GM12878 (cell line): ENCODE measurements at regions not wholly inside any gene's neighbourhood (a gene's known extent, or its start where the extent isn't known, plus 50 kb on each side); places are given as distances from the start of the nearest gene placed in this dataset.

Source experiments
- ATAC-seq: fragments of 200-7000 bp; cut with Tn5 transposase; 3 replicates; pipeline ENCODE4 v1.9.1; 2020; ENCODE audit warnings: mild to moderate bottlenecking, moderate library complexity
- BruUV-seq: library from RNA; stranded (reverse); fragments of 400-500 nt; replicated peaks from 2 replicates; lab custom pipeline; 2021; lab: Mats Ljungman, UMichigan
- CTCF ChIA-PET: fragments of 300-600 bp; sonication (Branson Sonifier 250); formaldehyde crosslinking; extraction: SDS; loops from one replicate; lab custom pipeline; 2021; ENCODE audit warnings: inconsistent platforms; lab: Yijun Ruan, JAX
- POLR2A ChIA-PET: fragments of 350-600 bp; formaldehyde crosslinking; extraction: SDS; loops from one replicate; lab custom pipeline; 2021; ENCODE audit warnings: inconsistent platforms; lab: Charles Lee
- RAD21 ChIA-PET: fragments of 300-600 bp; sonication (Branson Sonifier 250); formaldehyde crosslinking; loops from one replicate; lab custom pipeline; 2023; ENCODE audit warnings: antibody characterized with exemption; ENCODE audit not compliant: unreplicated experiment; lab: Charles Lee
- SMC1A ChIA-PET: fragments of 300-600 bp; sonication (Branson Sonifier 250); formaldehyde crosslinking; loops from one replicate; lab custom pipeline; 2023; ENCODE audit not compliant: unreplicated experiment, uncharacterized antibody; lab: Charles Lee
- DNase-seq: peaks from one replicate; pipeline ENCODE4 v3.0.0-alpha.2; 2011; ENCODE audit warnings: low read depth, low spot score
- FAIRE-seq: peaks from 3 replicates; lab custom pipeline; 2011; peaks lifted over from hg19 to GRCh38; lab: Jason Lieb, UNC
- H2AFZ ChIP-seq: 2 replicates; pipeline ENCODE4 v1.6.0; 2011; ENCODE audit warnings: low read depth, low read length, control low read depth; ENCODE audit not compliant: control insufficient read depth
- H3K27ac ChIP-seq: 2 replicates; pipeline ENCODE4 v1.5.1; 2011; ENCODE audit warnings: control low read depth; ENCODE audit not compliant: control insufficient read depth, insufficient read depth
- H3K27me3 ChIP-seq, 2 experiments: replicated peaks in 1 of 2; 2 replicates each; pipeline versions ENCODE4 v1.6.0 to v1.6.1; 2011; ENCODE audit warnings: low read length in 1 of 2; ENCODE audit not compliant: control insufficient read depth in 2 of 2, insufficient read depth in 2 of 2
- H3K36me3 ChIP-seq, 2 experiments: 2 replicates each; pipeline ENCODE4 v1.5.1; 2011; ENCODE audit warnings: low read length in 1 of 2; ENCODE audit not compliant: control insufficient read depth in 2 of 2, insufficient read depth in 2 of 2
- H3K4me1 ChIP-seq: 2 replicates; pipeline ENCODE4 v1.6.1; 2011; ENCODE audit warnings: mild to moderate bottlenecking, low read length, moderate library complexity, mixed read lengths; ENCODE audit not compliant: control insufficient read depth, insufficient read depth
- H3K4me2 ChIP-seq: 2 replicates; pipeline ENCODE4 v1.6.0; 2011; ENCODE audit warnings: control low read depth; ENCODE audit not compliant: control insufficient read depth, insufficient read depth
- H3K4me3 ChIP-seq: fragments of 200-600 bp; sonication (generic); 2 replicates; pipeline ENCODE4 v1.5.1; 2016
- H3K79me2 ChIP-seq: 2 replicates; pipeline ENCODE4 v1.6.0; 2011; ENCODE audit warnings: low read length; ENCODE audit not compliant: control insufficient read depth, insufficient read depth
- H3K9ac ChIP-seq: 2 replicates; pipeline ENCODE4 v1.8.0; 2011; ENCODE audit warnings: low read length, control low read depth, mixed read lengths; ENCODE audit not compliant: control insufficient read depth, insufficient read depth
- H3K9me3 ChIP-seq: replicated peaks from 3 replicates; pipeline ENCODE4 v1.5.1; 2011; ENCODE audit warnings: mild to moderate bottlenecking, low read length; ENCODE audit not compliant: control insufficient read depth, insufficient read depth
- H4K20me1 ChIP-seq: 2 replicates; pipeline ENCODE4 v1.6.0; 2011; ENCODE audit not compliant: control insufficient read depth, insufficient read depth
- CBFB ChIP-seq: IDR thresholded peaks from 2 replicates; pipeline ENCODE4 v1.6.1; 2016; ENCODE audit warnings: antibody characterized with exemption, low read depth
- CBX5 ChIP-seq: sonication (generic); IDR thresholded peaks from 2 replicates; pipeline ENCODE4 v1.6.1; 2016; ENCODE audit warnings: low read depth, moderate library complexity, mild to moderate bottlenecking, inconsistent platforms
- ETV6 ChIP-seq, 2 experiments: fragments of 450-650 bp in 1 of 2; IDR thresholded peaks in 1 of 2; conservative IDR thresholded peaks in 1 of 2; 2 replicates each; pipeline ENCODE4 v1.6.1; 2014; ENCODE audit warnings: antibody characterized with exemption in 1 of 2, borderline replicate concordance in 1 of 2, low read depth in 1 of 2, mild to moderate bottlenecking in 1 of 2, moderate library complexity in 1 of 2
- HDGF ChIP-seq: fragments of 450-650 bp; IDR thresholded peaks from 2 replicates; pipeline ENCODE4 v1.6.1; 2016; ENCODE audit warnings: antibody characterized with exemption
- IKZF2 ChIP-seq, 2 experiments: fragments of 450-650 bp; IDR thresholded peaks; 2 replicates each; pipeline ENCODE4 v1.6.1; 2017; ENCODE audit warnings: mild to moderate bottlenecking in 2 of 2, moderate library complexity in 2 of 2
- KDM1A ChIP-seq: fragments of 200-600 bp; sonication (generic); IDR thresholded peaks from 2 replicates; pipeline ENCODE4 v1.6.1; 2016; ENCODE audit warnings: borderline replicate concordance
- MYB ChIP-seq: fragments of 150-350 bp; IDR thresholded peaks from 2 replicates; pipeline ENCODE4 v1.6.1; 2014; ENCODE audit warnings: mild to moderate bottlenecking, low read depth, low read length, borderline replicate concordance
- NFXL1 ChIP-seq: fragments of 450-650 bp; IDR thresholded peaks from 2 replicates; pipeline ENCODE4 v1.6.1; 2017; ENCODE audit warnings: antibody characterized with exemption, mild to moderate bottlenecking, borderline replicate concordance
- POLR2AphosphoS2 ChIP-seq: IDR thresholded peaks from 2 replicates; pipeline ENCODE4 v1.6.1; 2011; ENCODE audit warnings: low read depth, mild to moderate bottlenecking, low read length, improper control_type of control experiment, moderate library complexity
- RAD51 ChIP-seq: fragments of 450-650 bp; IDR thresholded peaks from 2 replicates; pipeline ENCODE4 v1.6.1; 2016; ENCODE audit warnings: moderate library complexity, mild to moderate bottlenecking, inconsistent platforms
- RCOR1 ChIP-seq: conservative IDR thresholded peaks from 2 replicates; pipeline ENCODE4 v1.6.1; 2012; ENCODE audit warnings: low read depth, low read length, improper control_type of control experiment
- STAT3 ChIP-seq: IDR thresholded peaks from 2 replicates; pipeline ENCODE4 v1.6.1; 2011; ENCODE audit warnings: low read depth, low read length, improper control_type of control experiment
- ZBED1 ChIP-seq: IDR thresholded peaks from 2 replicates; pipeline ENCODE4 v1.6.1; 2016; ENCODE audit warnings: borderline replicate concordance
- ZNF622 ChIP-seq: fragments of 450-650 bp; IDR thresholded peaks from 2 replicates; pipeline ENCODE4 v1.6.1; 2017; ENCODE audit warnings: mild to moderate bottlenecking, inconsistent platforms
- WGBS: methylation state at CpG from one replicate; pipeline ENCODE4 v1.1.6; 2016; ENCODE audit warnings: low lambda C conversion rate; ENCODE audit not compliant: insufficient replicate concordance, insufficient coverage; ENCODE audit errors: missing lambda C conversion rate; 5-methylcytosine and 5-hydroxymethylcytosine counted together
- in situ Hi-C: fragments of 300-500 bp; cut with MboI; formaldehyde crosslinking; loops from 9 replicates; pipeline ENCODE4 v1.14.3; 2018; ENCODE audit warnings: mixed read lengths
- intact Hi-C: fragments of 100-400 bp; cut with micrococcal nuclease; formaldehyde crosslinking; loops from one replicate; pipeline ENCODE4 v1.14.2; 2022; ENCODE audit not compliant: unreplicated experiment
- TF ChIP-seq, protein P1 (sequence below): fragments of 450-650 bp; IDR thresholded peaks from 2 replicates; pipeline ENCODE4 v1.6.1; 2017; ENCODE audit warnings: borderline replicate concordance

DNA sequence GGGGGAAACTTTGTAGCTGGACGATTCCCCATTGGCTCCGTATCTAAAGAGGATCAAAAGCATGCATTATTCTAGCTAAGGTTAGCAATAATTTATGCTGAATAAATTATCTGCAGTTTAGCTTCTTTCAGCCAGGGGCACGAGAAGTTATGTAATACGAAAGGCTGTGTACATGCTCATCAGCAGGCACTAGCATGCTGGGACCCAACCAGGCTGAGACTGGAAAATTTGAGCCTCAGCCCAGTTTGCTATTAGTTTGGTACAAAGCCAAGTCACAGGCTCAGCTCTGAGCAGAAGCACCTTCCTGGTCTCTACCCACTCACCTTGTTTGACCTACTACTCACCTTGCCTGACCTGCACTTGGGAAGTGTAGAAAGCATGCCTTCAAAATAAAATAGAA lies 328.1 kb upstream of the ARID1B start:
- ChIA-PET POLR2A (no interaction called here), SMC1A (no interaction called here), RAD21 (no interaction called here), CTCF (interaction anchor here (1.7 kb wide), 1 partner anchor 12 kb away, joined by 5 read pairs; no protein-coding TSS in a partner anchor)
- no peaks in the 10 kb centered on the region for H3K27me3 ChIP-seq
- H2AFZ ChIP-seq, result no peak overlapping the region
- H3K4me3 ChIP-seq, result no peak overlapping the region
- no peaks in the 10 kb centered on the region for H4K20me1 ChIP-seq
- no peak overlapping the region for H3K27ac ChIP-seq
- no TSS peak for BruUV-seq
- DNase-seq, result no peak
- no peak for TF ChIP-seq CBFB
- TF ChIP-seq, protein P1, sequence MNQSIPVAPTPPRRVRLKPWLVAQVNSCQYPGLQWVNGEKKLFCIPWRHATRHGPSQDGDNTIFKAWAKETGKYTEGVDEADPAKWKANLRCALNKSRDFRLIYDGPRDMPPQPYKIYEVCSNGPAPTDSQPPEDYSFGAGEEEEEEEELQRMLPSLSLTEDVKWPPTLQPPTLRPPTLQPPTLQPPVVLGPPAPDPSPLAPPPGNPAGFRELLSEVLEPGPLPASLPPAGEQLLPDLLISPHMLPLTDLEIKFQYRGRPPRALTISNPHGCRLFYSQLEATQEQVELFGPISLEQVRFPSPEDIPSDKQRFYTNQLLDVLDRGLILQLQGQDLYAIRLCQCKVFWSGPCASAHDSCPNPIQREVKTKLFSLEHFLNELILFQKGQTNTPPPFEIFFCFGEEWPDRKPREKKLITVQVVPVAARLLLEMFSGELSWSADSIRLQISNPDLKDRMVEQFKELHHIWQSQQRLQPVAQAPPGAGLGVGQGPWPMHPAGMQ, result no peak
- H3K79me2 ChIP-seq, result no peaks in the 10 kb centered on the region
- no peaks in the 10 kb centered on the region for H3K9me3 ChIP-seq
- H3K4me1 ChIP-seq, result no peaks in the 10 kb centered on the region
- intact Hi-C loops (no loop called here), in situ Hi-C loops (no loop called here)
- H3K36me3 ChIP-seq, result no peaks in the 10 kb centered on the region
- no peak overlapping the region for H3K4me2 ChIP-seq
- WGBS, result 21% methylated on average over 4 of the region's 4 CpGs
- no peak overlapping the region for H3K9ac ChIP-seq
- no peak for ATAC-seq
- no peak for FAIRE-seq

DNA sequence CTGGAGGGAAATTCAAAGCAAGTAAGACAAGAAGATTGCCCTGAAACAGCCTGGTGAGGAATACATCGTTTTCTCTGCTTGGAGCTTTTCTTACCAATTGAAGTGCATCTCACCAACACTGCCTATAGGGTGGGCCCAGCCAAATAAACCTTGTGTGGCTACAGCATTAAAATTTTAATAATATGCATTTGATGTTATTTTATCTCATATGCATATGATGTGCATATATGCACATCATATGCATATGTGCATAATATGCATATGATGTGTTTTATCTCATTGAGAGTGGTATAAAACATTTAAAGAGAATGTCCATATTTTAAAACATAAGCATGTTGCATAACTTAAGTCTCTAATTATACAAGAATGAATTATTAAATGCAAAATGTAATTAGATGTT lies 328.6 kb upstream of the ARID1B start:
- BruUV-seq, result no TSS peak
- Histone ChIP-seq H3K4me2 (no peak overlapping the region), H3K4me1 (no peaks in the 10 kb centered on the region), H3K79me2 (no peaks in the 10 kb centered on the region), H4K20me1 (no peaks in the 10 kb centered on the region), H2AFZ (no peak overlapping the region), H3K27ac (no peak overlapping the region), H3K36me3 (no peaks in the 10 kb centered on the region), H3K4me3 (no peak overlapping the region), H3K9ac (no peak overlapping the region), H3K27me3 (no peaks in the 10 kb centered on the region), H3K9me3 (no peaks in the 10 kb centered on the region)
- in situ Hi-C loops (no loop called here), intact Hi-C loops (no loop called here)
- ATAC-seq (no peak), FAIRE-seq (no peak), DNase-seq (no peak)
- ChIA-PET SMC1A (interaction anchor here (0.7 kb wide), 1 partner anchor 451 kb away, joined by 3 read pairs; no protein-coding TSS in a partner anchor), RAD21 (no interaction called here), CTCF (interaction anchor here (1.7 kb wide), 1 partner anchor 12 kb away, joined by 5 read pairs; no protein-coding TSS in a partner anchor), POLR2A (no interaction called here)
- 0% methylated on average over 1 of the region's 1 CpG for WGBS
- TF ChIP-seq ETV6 (conservative IDR thresholded peaks at IDR 0.05 in 1 of 2, IDR thresholded peaks at IDR 0.05 in 1 of 2; ENCODE audit: borderline replicate concordance in 1 of 2, low read depth in 1 of 2) (no peak), NFXL1 (no peak), KDM1A (no peak), ZNF622 (no peak), STAT3 (no peak), POLR2AphosphoS2 (no peak), MYB (no peak), IKZF2 (IDR thresholded peaks at IDR 0.05) (no peak), HDGF (no peak), ZBED1 (no peak), RAD51 (no peak), RCOR1 (no peak), CBX5 (no peak)
